Osteoblast (primary cell): ENCODE measurements at regions not wholly inside any gene's neighbourhood (a gene's known extent, or its start where the extent isn't known, plus 50 kb on each side); places are given as distances from the start of the nearest gene placed in this dataset.

ENCODE experiments used
- DNase-seq: peaks from one replicate; pipeline ENCODE4 v3.0.0; 2011; ENCODE audit warnings: low spot score, mixed read lengths; ENCODE audit not compliant: insufficient read length; ENCODE audit errors: missing footprints
- H2AFZ ChIP-seq: 2 replicates; pipeline ENCODE4 v1.6.0; 2011; ENCODE audit warnings: mild to moderate bottlenecking, low read length
- H3K27ac ChIP-seq: 2 replicates; pipeline ENCODE4 v1.5.1; 2011; ENCODE audit warnings: mild to moderate bottlenecking, low read depth, low read length, moderate library complexity
- H3K27me3 ChIP-seq: 2 replicates; pipeline ENCODE4 v1.6.0; 2012; ENCODE audit warnings: mild to moderate bottlenecking, control low read depth, inconsistent platforms, low read length, moderate library complexity; ENCODE audit not compliant: insufficient read depth
- H3K36me3 ChIP-seq: 2 replicates; pipeline ENCODE4 v1.5.1; 2011; ENCODE audit warnings: mild to moderate bottlenecking, low read length, control low read depth, moderate library complexity; ENCODE audit not compliant: insufficient read depth
- H3K4me1 ChIP-seq: 2 replicates; pipeline ENCODE4 v1.5.1; 2011; ENCODE audit warnings: mild to moderate bottlenecking, low read length, control low read depth, moderate library complexity; ENCODE audit not compliant: insufficient read depth
- H3K4me2 ChIP-seq: 2 replicates; pipeline ENCODE4 v1.6.0; 2011; ENCODE audit warnings: mild to moderate bottlenecking, low read length; ENCODE audit not compliant: insufficient read depth
- H3K4me3 ChIP-seq: fragments of 200-600 bp; sonication (generic); 3 replicates; pipeline ENCODE4 v1.5.1; 2012; ENCODE audit warnings: mild to moderate bottlenecking, low read length, inconsistent platforms; ENCODE audit not compliant: insufficient read depth
- H3K79me2 ChIP-seq: 2 replicates; pipeline ENCODE4 v1.6.0; 2012; ENCODE audit warnings: mild to moderate bottlenecking, low read length, control low read depth, inconsistent platforms; ENCODE audit not compliant: insufficient read depth
- H3K9me3 ChIP-seq: 2 replicates; pipeline ENCODE4 v1.5.1; 2011; ENCODE audit warnings: low read depth, low read length, control low read depth
- H4K20me1 ChIP-seq: 2 replicates; pipeline ENCODE4 v1.6.0; 2012; ENCODE audit warnings: mild to moderate bottlenecking, low read length, control low read depth; ENCODE audit not compliant: insufficient read depth
- TF ChIP-seq, protein P1 (sequence below): IDR thresholded peaks from 2 replicates; pipeline ENCODE4 v1.5.1; 2011; ENCODE audit warnings: mild to moderate bottlenecking, low read depth, low read length, moderate library complexity; ENCODE audit errors: extremely low read depth

DNA sequence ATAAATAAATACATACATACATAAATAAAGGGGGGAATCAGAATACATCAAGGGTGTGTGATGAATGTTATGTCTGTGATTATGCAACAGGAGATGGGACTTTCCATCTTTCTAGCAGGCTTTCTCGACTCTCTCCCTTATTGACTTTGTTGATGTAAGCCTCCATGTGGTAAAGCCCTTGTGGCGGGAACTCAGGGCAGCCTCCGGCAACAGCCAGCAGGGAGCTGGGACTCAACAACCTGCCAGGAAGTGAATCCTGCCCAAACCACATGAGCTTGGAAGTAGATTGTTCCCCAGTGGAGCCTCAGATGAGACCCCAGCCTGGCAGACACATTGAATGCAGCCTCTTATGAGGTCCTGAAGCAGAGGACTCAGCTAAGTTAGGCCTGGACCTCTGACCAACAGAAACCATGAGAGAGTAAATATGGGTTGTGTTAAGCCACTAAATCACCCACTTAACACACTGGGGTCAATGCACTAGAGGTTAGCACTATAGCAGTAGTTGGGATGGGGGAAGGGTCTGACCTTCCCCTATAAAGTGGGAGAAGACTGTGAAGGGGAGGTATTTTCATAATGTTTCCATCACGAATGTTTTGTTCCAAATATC is 104.0 kb downstream of the JCAD start:
- TF ChIP-seq, protein P1, sequence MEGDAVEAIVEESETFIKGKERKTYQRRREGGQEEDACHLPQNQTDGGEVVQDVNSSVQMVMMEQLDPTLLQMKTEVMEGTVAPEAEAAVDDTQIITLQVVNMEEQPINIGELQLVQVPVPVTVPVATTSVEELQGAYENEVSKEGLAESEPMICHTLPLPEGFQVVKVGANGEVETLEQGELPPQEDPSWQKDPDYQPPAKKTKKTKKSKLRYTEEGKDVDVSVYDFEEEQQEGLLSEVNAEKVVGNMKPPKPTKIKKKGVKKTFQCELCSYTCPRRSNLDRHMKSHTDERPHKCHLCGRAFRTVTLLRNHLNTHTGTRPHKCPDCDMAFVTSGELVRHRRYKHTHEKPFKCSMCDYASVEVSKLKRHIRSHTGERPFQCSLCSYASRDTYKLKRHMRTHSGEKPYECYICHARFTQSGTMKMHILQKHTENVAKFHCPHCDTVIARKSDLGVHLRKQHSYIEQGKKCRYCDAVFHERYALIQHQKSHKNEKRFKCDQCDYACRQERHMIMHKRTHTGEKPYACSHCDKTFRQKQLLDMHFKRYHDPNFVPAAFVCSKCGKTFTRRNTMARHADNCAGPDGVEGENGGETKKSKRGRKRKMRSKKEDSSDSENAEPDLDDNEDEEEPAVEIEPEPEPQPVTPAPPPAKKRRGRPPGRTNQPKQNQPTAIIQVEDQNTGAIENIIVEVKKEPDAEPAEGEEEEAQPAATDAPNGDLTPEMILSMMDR, result peak; percentile 13
- H3K27me3 ChIP-seq, result peaks cover 3% of the 10 kb centered on the region
- no peaks in the 10 kb centered on the region for H4K20me1 ChIP-seq
- H3K4me3 ChIP-seq, result no peak overlapping the region
- DNase-seq, result no peak
- peaks cover 26% of the 10 kb centered on the region for H3K4me1 ChIP-seq
- H2AFZ ChIP-seq, result no peak overlapping the region
- no peaks in the 10 kb centered on the region for H3K9me3 ChIP-seq
- no peaks in the 10 kb centered on the region for H3K36me3 ChIP-seq
- H3K4me2 ChIP-seq, result no peak overlapping the region
- no peak overlapping the region for H3K27ac ChIP-seq
- H3K79me2 ChIP-seq, result no peaks in the 10 kb centered on the region

DNA sequence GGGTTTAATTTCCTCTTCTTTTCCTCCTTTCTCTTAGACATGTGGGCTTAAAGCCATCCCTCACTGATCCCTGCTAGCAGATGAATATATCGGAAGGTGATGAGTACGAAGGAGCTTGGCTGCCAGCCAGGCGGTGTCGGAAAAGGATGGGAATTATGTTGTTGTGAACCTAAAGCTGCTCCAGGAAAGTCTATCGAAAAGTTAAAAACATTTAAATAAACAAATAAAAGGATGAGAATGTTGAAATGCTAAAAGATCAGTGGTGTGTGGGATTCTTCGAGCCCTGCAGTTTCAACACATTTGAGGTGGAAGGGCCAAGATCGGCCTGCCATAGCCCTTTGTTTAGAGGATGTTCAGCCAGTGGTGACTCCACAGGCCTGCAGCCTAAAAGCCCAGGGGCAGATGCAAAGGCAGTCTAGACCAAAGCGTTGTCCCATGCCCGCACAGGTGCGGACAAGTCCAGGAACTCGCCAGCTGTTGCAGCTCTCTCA is 107.9 kb downstream of the JCAD start:
- Histone ChIP-seq H3K27me3 (no peaks in the 10 kb centered on the region), H3K4me1 (peaks cover 44% of the 10 kb centered on the region), H2AFZ (no peak overlapping the region), H3K9me3 (no peaks in the 10 kb centered on the region), H3K79me2 (no peaks in the 10 kb centered on the region), H3K4me2 (no peak overlapping the region), H3K36me3 (no peaks in the 10 kb centered on the region), H3K4me3 (no peak overlapping the region), H4K20me1 (no peaks in the 10 kb centered on the region), H3K27ac (no peak overlapping the region)
- TF ChIP-seq, protein P1, result no peak
- DNase-seq, result no peak

DNA sequence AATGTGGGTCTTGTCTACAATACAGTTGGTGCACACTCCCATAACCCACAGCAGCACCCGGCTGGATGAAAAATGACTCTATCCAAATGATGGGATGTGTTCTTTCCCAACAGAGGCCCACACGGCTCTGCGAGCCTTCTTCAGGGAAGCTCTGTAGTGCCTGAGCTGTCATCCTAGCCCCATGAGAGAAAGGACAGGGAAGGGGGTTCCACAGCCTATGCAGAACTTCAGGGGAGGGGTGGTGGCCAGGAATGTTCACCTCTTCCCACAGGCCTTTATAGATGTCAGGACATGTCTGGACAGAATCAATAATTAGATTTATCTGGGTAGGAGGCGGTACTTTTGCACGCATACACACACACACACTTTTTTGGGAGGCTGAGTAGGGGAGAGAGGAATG is 109.0 kb downstream of the JCAD start:
- no peaks in the 10 kb centered on the region for H3K27me3 ChIP-seq
- H3K79me2 ChIP-seq, result no peaks in the 10 kb centered on the region
- H3K4me3 ChIP-seq, result no peak overlapping the region
- peaks cover 43% of the 10 kb centered on the region for H3K4me1 ChIP-seq
- H2AFZ ChIP-seq, result no peak overlapping the region
- DNase-seq, result no peak
- H3K4me2 ChIP-seq, result no peak overlapping the region
- no peaks in the 10 kb centered on the region for H4K20me1 ChIP-seq
- H3K9me3 ChIP-seq, result no peaks in the 10 kb centered on the region
- TF ChIP-seq, protein P1, result no peak
- no peaks in the 10 kb centered on the region for H3K36me3 ChIP-seq
- no peak overlapping the region for H3K27ac ChIP-seq

DNA sequence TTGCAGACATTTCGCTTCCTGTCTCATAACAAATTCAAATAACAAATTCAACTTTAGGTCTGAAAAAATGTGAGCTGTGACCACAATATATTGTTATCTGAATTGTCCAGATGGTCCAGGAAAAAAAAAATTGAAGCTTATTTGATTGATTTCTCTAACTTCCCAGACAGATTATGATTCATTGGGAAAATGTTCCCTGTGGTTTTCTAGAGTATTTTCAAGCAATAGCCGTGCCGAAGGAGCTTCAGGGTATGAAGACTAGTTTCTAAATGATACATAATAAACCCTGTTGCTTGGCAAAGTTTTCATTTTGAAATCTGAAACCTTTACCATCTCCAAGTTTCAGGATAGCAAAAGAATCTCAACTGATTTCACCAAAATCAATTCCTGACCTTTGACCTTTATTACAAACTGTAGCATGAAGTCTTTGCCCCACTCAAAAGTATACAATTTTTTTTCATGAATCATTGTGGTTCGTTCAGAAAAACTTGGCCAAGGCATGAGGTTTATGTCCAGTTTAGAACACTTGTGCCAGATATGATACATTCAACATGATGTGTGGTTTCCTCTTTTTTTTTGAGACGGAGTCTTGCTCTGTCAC is 109.9 kb downstream of the JCAD start:
- peak; percentile 88 for DNase-seq
- H3K4me1 ChIP-seq, result peaks cover 40% of the 10 kb centered on the region
- TF ChIP-seq, protein P1, result no peak
- peak overlapping the region; percentile 73 for H3K4me2 ChIP-seq
- H4K20me1 ChIP-seq, result no peaks in the 10 kb centered on the region
- H3K36me3 ChIP-seq, result no peaks in the 10 kb centered on the region
- no peaks in the 10 kb centered on the region for H3K9me3 ChIP-seq
- no peaks in the 10 kb centered on the region for H3K79me2 ChIP-seq
- no peaks in the 10 kb centered on the region for H3K27me3 ChIP-seq
- no peak overlapping the region for H2AFZ ChIP-seq
- H3K27ac ChIP-seq, result peak overlapping the region; percentile 91
- peak overlapping the region; percentile 24 for H3K4me3 ChIP-seq
